ENCODE measurements at regions not wholly inside any gene's neighbourhood (a gene's known extent, or its start where the extent isn't known, plus 50 kb on each side); places are given as distances from the start of the nearest gene placed in this dataset.

DNA sequence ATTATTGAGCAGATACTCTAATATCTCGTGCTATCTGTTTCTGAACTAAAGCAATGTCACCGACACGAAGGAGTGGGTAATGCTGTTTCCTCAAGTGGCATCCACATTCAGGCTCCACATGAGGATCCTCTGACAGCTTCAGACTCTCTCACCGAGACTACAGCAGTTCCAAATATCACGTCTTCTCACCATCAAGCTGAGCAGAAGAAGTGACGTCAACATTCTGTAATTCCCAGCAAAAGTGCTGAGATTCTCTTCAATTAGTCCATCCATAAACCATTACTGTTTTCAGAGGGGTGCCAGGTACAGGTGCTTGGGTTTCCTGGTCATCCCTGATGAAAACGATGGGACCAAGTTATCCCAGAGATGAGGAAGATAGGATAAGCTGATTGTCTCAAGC is 110.0 kb upstream of the DACH1 start (continued):
- no peak for TF ChIP-seq RAD21 (conservative IDR thresholded peaks at IDR 0.05)
- TF ChIP-seq MXI1 (conservative IDR thresholded peaks at IDR 0.05; ENCODE audit: poor library complexity, severe bottlenecking): no peak

DNA sequence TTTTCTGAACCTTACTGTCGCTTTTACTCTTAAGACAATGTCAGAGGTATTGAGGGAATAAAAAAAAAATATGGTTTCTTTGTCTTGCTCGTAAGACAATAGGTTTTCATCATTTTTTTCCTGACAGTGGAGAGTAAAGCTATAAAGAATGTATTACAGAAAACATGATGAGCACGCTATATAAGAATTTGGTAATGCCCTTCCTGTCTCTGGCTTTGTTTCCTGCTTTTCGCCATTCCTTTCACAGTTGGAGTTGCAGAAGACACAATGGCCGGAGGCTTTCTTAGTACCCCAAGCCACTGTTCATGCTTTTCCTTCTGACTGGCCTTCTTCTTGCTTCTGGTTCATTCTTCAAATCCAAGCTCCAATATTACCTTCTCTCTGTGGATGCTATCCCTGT is 101.0 kb upstream of the DACH1 start:
- Histone ChIP-seq H3K9me3 (ENCODE audit: low read length) (no peaks in the 10 kb centered on the region), H3F3A (ENCODE audit: insufficient read depth, low read length, poor library complexity, severe bottlenecking) (no peaks in the 10 kb centered on the region), H3K27me3 (ENCODE audit: insufficient read depth, low read depth, low read length) (no peaks in the 10 kb centered on the region), H3K27ac (ENCODE audit: low read length) (no peak overlapping the region), H3K4me3 (ENCODE audit: low read length) (no peak overlapping the region), H3K36me3 (ENCODE audit: insufficient read depth, low read length) (no peaks in the 10 kb centered on the region), H3K79me2 (replicated peaks; ENCODE audit: insufficient read depth, low read length) (no peaks in the 10 kb centered on the region), H4K20me1 (ENCODE audit: insufficient read depth) (no peaks in the 10 kb centered on the region), H3K9me2 (ENCODE audit: insufficient read depth, low read length) (no peaks in the 10 kb centered on the region), H2AFZ (ENCODE audit: low read depth, low read length) (no peak overlapping the region), H3K9ac (ENCODE audit: low read length) (no peak overlapping the region), H3K4me2 (ENCODE audit: low read length) (no peak overlapping the region)
- TF ChIP-seq RAD21 (conservative IDR thresholded peaks at IDR 0.05): no peak
- TF ChIP-seq SMC3 (conservative IDR thresholded peaks at IDR 0.05; ENCODE audit: poor library complexity): no peak
- TF ChIP-seq EZH2 (IDR thresholded peaks at IDR 0.05; ENCODE audit: borderline replicate concordance, insufficient read depth, low read length, poor library complexity, severe bottlenecking): no peak
- TF ChIP-seq, protein P1, sequence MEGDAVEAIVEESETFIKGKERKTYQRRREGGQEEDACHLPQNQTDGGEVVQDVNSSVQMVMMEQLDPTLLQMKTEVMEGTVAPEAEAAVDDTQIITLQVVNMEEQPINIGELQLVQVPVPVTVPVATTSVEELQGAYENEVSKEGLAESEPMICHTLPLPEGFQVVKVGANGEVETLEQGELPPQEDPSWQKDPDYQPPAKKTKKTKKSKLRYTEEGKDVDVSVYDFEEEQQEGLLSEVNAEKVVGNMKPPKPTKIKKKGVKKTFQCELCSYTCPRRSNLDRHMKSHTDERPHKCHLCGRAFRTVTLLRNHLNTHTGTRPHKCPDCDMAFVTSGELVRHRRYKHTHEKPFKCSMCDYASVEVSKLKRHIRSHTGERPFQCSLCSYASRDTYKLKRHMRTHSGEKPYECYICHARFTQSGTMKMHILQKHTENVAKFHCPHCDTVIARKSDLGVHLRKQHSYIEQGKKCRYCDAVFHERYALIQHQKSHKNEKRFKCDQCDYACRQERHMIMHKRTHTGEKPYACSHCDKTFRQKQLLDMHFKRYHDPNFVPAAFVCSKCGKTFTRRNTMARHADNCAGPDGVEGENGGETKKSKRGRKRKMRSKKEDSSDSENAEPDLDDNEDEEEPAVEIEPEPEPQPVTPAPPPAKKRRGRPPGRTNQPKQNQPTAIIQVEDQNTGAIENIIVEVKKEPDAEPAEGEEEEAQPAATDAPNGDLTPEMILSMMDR (IDR thresholded peaks at IDR 0.05; ENCODE audit: poor library complexity, severe bottlenecking): no peak
- TF ChIP-seq MXI1 (conservative IDR thresholded peaks at IDR 0.05; ENCODE audit: poor library complexity, severe bottlenecking): no peak
- no peak for TF ChIP-seq POLR2AphosphoS5 (IDR thresholded peaks at IDR 0.05)
- TF ChIP-seq, protein P2, sequence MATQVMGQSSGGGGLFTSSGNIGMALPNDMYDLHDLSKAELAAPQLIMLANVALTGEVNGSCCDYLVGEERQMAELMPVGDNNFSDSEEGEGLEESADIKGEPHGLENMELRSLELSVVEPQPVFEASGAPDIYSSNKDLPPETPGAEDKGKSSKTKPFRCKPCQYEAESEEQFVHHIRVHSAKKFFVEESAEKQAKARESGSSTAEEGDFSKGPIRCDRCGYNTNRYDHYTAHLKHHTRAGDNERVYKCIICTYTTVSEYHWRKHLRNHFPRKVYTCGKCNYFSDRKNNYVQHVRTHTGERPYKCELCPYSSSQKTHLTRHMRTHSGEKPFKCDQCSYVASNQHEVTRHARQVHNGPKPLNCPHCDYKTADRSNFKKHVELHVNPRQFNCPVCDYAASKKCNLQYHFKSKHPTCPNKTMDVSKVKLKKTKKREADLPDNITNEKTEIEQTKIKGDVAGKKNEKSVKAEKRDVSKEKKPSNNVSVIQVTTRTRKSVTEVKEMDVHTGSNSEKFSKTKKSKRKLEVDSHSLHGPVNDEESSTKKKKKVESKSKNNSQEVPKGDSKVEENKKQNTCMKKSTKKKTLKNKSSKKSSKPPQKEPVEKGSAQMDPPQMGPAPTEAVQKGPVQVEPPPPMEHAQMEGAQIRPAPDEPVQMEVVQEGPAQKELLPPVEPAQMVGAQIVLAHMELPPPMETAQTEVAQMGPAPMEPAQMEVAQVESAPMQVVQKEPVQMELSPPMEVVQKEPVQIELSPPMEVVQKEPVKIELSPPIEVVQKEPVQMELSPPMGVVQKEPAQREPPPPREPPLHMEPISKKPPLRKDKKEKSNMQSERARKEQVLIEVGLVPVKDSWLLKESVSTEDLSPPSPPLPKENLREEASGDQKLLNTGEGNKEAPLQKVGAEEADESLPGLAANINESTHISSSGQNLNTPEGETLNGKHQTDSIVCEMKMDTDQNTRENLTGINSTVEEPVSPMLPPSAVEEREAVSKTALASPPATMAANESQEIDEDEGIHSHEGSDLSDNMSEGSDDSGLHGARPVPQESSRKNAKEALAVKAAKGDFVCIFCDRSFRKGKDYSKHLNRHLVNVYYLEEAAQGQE (IDR thresholded peaks at IDR 0.05; ENCODE audit: borderline replicate concordance): no peak
- TF ChIP-seq EP300 (conservative IDR thresholded peaks at IDR 0.05; ENCODE audit: poor library complexity, severe bottlenecking): no peak
- TF ChIP-seq TAF1 (IDR thresholded peaks at IDR 0.05; ENCODE audit: low read depth): no peak

DNA sequence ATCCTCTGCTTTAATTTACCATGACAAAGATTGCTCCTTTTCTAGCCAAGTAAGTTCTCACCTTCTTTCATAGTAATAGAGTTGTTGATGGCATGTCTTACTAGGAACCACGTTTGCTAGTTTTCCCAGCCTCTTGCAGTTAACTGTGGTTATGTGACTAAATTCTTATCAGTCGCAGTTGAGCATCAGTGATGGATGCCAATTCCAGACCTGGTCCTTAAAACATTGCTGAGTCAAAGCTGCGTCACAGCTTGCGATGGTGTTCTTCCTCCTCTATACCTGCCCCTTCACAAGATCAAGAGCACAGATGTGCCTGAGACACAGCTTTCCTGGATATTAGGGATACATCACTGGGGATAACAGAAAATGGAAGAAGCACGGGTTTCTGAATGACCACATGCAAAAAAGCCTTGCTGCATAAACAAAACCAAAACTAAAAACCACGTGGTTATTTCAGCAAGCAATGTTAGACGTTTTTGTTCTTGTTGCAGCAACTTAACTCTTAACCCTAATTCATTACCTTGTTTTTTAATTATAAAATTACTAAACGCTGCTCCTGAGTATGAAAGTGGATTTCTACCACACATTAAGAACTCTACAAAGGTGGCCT is 97.6 kb upstream of the DACH1 start:
- Histone ChIP-seq H3K27me3 (ENCODE audit: insufficient read depth, low read depth, low read length) (no peaks in the 10 kb centered on the region), H4K20me1 (ENCODE audit: insufficient read depth) (no peaks in the 10 kb centered on the region), H3K4me2 (ENCODE audit: low read length) (no peak overlapping the region), H3K79me2 (replicated peaks; ENCODE audit: insufficient read depth, low read length) (no peaks in the 10 kb centered on the region), H2AFZ (ENCODE audit: low read depth, low read length) (no peak overlapping the region), H3K9me3 (ENCODE audit: low read length) (no peaks in the 10 kb centered on the region), H3K9me2 (ENCODE audit: insufficient read depth, low read length) (no peaks in the 10 kb centered on the region), H3K4me3 (ENCODE audit: low read length) (no peak overlapping the region), H3K27ac (ENCODE audit: low read length) (no peak overlapping the region), H3K9ac (ENCODE audit: low read length) (no peak overlapping the region), H3F3A (ENCODE audit: insufficient read depth, low read length, poor library complexity, severe bottlenecking) (no peaks in the 10 kb centered on the region), H3K36me3 (ENCODE audit: insufficient read depth, low read length) (no peaks in the 10 kb centered on the region)
- TF ChIP-seq TAF1 (IDR thresholded peaks at IDR 0.05; ENCODE audit: low read depth) (no peak), MXI1 (conservative IDR thresholded peaks at IDR 0.05; ENCODE audit: poor library complexity, severe bottlenecking) (no peak), EP300 (conservative IDR thresholded peaks at IDR 0.05; ENCODE audit: poor library complexity, severe bottlenecking) (no peak)
- TF ChIP-seq, protein P2 (IDR thresholded peaks at IDR 0.05; ENCODE audit: borderline replicate concordance): no peak
- TF ChIP-seq, protein P1 (IDR thresholded peaks at IDR 0.05; ENCODE audit: poor library complexity, severe bottlenecking): no peak

All from neural cell (in vitro differentiated cells).